Naive thymus-derived CD4-positive, alpha-beta T cell (primary cell): ENCODE measurements at regions not wholly inside any gene's neighbourhood (a gene's known extent, or its start where the extent isn't known, plus 50 kb on each side); places are given as distances from the start of the nearest gene placed in this dataset.
"Not testable (repeated sequence)": the region's sequence is repeated elsewhere in the genome, so short reads cannot be mapped to it uniquely, and the experiment has no call there.

Experiments
- ATAC-seq: fragments of 150-1000 bp; cut with Tn5 transposase; 2 replicates; pipeline ENCODE4 v1.10.0; 2021; ENCODE audit warnings: mild to moderate bottlenecking, moderate library complexity
- CTCF ChIA-PET: fragments of 350-600 bp; sonication (Branson Sonifier 250); formaldehyde crosslinking; loops from one replicate; lab custom pipeline; 2021; ENCODE audit warnings: antibody characterized with exemption; lab: Charles Lee
- POLR2A ChIA-PET: fragments of 350-600 bp; sonication (Branson Sonifier 250); formaldehyde crosslinking; loops from one replicate; lab custom pipeline; 2021; ENCODE audit warnings: antibody characterized with exemption, inconsistent platforms; lab: Charles Lee
- DNase-seq, 9 donors: peaks; one replicate each; pipeline versions ENCODE4 v3.0.0 to v3.0.0-alpha.2; 2020 to 2022; ENCODE audit warnings: mixed read lengths in 1 of 9
- H3K27ac ChIP-seq: one replicate; pipeline ENCODE4 v1.7.0; 2013; ENCODE audit warnings: mild to moderate bottlenecking, low read depth, low read length, moderate library complexity
- H3K27me3 ChIP-seq, 2 donors: one replicate each; pipeline ENCODE4 v1.7.0; 2013; ENCODE audit warnings: low read length in 2 of 2, mild to moderate bottlenecking in 2 of 2, moderate library complexity in 2 of 2; ENCODE audit not compliant: control insufficient read depth in 2 of 2, insufficient read depth in 2 of 2
- H3K36me3 ChIP-seq, 3 experiments: 1 replicate in 2 of 3; 2 replicates in 1 of 3; pipeline ENCODE4 v1.7.0; 2013; ENCODE audit warnings: low read length in 3 of 3, mild to moderate bottlenecking in 3 of 3, moderate library complexity in 1 of 3; ENCODE audit not compliant: insufficient read depth in 3 of 3, control insufficient read depth in 2 of 3
- H3K4me1 ChIP-seq, 2 donors: one replicate each; pipeline ENCODE4 v1.7.0; 2013; ENCODE audit warnings: low read length in 2 of 2, mild to moderate bottlenecking in 2 of 2, moderate library complexity in 1 of 2; ENCODE audit not compliant: control insufficient read depth in 2 of 2, insufficient read depth in 2 of 2
- H3K4me3 ChIP-seq: 2 replicates; pipeline ENCODE4 v1.7.0; 2013; ENCODE audit warnings: mild to moderate bottlenecking, low read length
- H3K9me3 ChIP-seq, 3 experiments: 1 replicate in 2 of 3; 2 replicates in 1 of 3; pipeline ENCODE4 v1.7.0; 2013; ENCODE audit warnings: low read length in 3 of 3; ENCODE audit not compliant: control insufficient read depth in 2 of 3
- H3K27ac Mint-ChIP-seq, 9 donors: one replicate each; pipeline ENCODE4 v1.8.0; 2020 to 2022; ENCODE audit warnings: mixed read lengths in 9 of 9, mild to moderate bottlenecking in 8 of 9, moderate library complexity in 5 of 9, inconsistent platforms in 2 of 9
- H3K27me3 Mint-ChIP-seq, 5 donors: one replicate each; pipeline ENCODE4 v1.8.0; 2021 to 2022; ENCODE audit warnings: mixed read lengths in 5 of 5, mild to moderate bottlenecking in 1 of 5
- H3K36me3 Mint-ChIP-seq, 5 donors: one replicate each; pipeline ENCODE4 v1.8.0; 2020 to 2022; ENCODE audit warnings: mixed read lengths in 5 of 5, mild to moderate bottlenecking in 3 of 5, inconsistent platforms in 1 of 5
- H3K4me1 Mint-ChIP-seq, 7 donors: one replicate each; pipeline ENCODE4 v1.8.0; 2020 to 2022; ENCODE audit warnings: mixed read lengths in 7 of 7, mild to moderate bottlenecking in 3 of 7, inconsistent platforms in 1 of 7
- H3K4me3 Mint-ChIP-seq, 10 donors: one replicate each; pipeline ENCODE4 v1.8.0; 2020 to 2022; ENCODE audit warnings: mild to moderate bottlenecking in 10 of 10, mixed read lengths in 10 of 10, moderate library complexity in 6 of 10, inconsistent platforms in 2 of 10
- H3K9me3 Mint-ChIP-seq, 11 donors: one replicate each; pipeline ENCODE4 v1.8.0; 2020 to 2022; ENCODE audit warnings: mixed read lengths in 11 of 11, mild to moderate bottlenecking in 4 of 11, inconsistent platforms in 1 of 11, moderate library complexity in 1 of 11
- intact Hi-C, 2 donors: fragments of 100-400 bp; cut with micrococcal nuclease; formaldehyde crosslinking; loops; one replicate each; pipeline ENCODE4 v1.15.1; 2023

DNA sequence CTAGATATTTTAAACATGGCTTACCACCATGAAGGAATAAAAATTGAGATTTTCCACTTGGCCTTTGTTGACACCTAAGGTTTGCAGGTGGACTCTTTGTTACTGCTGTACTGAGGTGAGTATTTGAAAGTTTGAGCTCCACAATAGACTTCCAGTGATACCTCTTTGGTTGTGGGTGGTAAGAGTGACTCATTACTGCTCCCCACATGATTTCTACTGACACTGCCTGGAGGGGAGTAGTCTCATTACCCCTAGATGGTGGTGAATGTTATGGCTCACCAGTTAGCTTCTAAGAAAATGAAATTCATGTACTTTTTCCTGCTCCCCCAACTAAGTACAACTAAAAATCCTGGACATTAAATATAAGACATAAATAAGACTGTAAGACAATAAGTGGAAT is 1183.1 kb upstream of the TMEFF2 start:
- POLR2A ChIA-PET, result no interaction called here
- H3K4me1 Mint-ChIP-seq, result no peaks in the 10 kb centered on the region
- H3K36me3 Mint-ChIP-seq, result no peaks in the 10 kb centered on the region
- Histone ChIP-seq H3K27me3 (no peaks in the 10 kb centered on the region), H3K4me3 (no peak overlapping the region), H3K27ac (no peak overlapping the region), H3K9me3 (no peaks in the 10 kb centered on the region), H3K36me3 (no peaks in the 10 kb centered on the region), H3K4me1 (no peaks in the 10 kb centered on the region)
- no peak overlapping the region for H3K4me3 Mint-ChIP-seq
- intact Hi-C loops, result no loop called here
- CTCF ChIA-PET, result no interaction called here
- no peaks in the 10 kb centered on the region for H3K27me3 Mint-ChIP-seq
- no peak for ATAC-seq
- no peak overlapping the region for H3K27ac Mint-ChIP-seq
- H3K9me3 Mint-ChIP-seq, result no peaks in the 10 kb centered on the region
- DNase-seq, result no peak

- no peaks in the 10 kb centered on the region for H3K9me3 Mint-ChIP-seq
- intact Hi-C loops, result no loop called here
- POLR2A ChIA-PET, result no interaction called here
- H3K27me3 Mint-ChIP-seq, result no peaks in the 10 kb centered on the region
- Histone ChIP-seq H3K4me3 (no peak overlapping the region), H3K36me3 (no peaks in the 10 kb centered on the region), H3K9me3 (no peaks in the 10 kb centered on the region), H3K27ac (no peak overlapping the region), H3K4me1 (no peaks in the 10 kb centered on the region), H3K27me3 (no peaks in the 10 kb centered on the region)
- H3K36me3 Mint-ChIP-seq, result no peaks in the 10 kb centered on the region
- H3K4me1 Mint-ChIP-seq, result no peaks in the 10 kb centered on the region
- no peak overlapping the region for H3K4me3 Mint-ChIP-seq
- ATAC-seq (no peak), DNase-seq (no peak)
- CTCF ChIA-PET, result no interaction called here
- no peak overlapping the region for H3K27ac Mint-ChIP-seq
Observed at GRCh38 chr2:193373120-193373519, 1178.4 kb upstream of the TMEFF2 start.

GRCh38 chr2:193371200-193371599 is 1176.5 kb upstream of the TMEFF2 start:
- intact Hi-C loops, result no loop called here
- Histone ChIP-seq H3K4me1 (no peaks in the 10 kb centered on the region), H3K36me3 (no peaks in the 10 kb centered on the region), H3K4me3 (no peak overlapping the region), H3K9me3 (no peaks in the 10 kb centered on the region), H3K27me3 (no peaks in the 10 kb centered on the region), H3K27ac (no peak overlapping the region)
- ChIA-PET CTCF (no interaction called here), POLR2A (no interaction called here)
- Mint-ChIP-seq H3K36me3 (no peaks in the 10 kb centered on the region), H3K4me3 (no peak overlapping the region), H3K4me1 (no peaks in the 10 kb centered on the region), H3K9me3 (no peaks in the 10 kb centered on the region), H3K27me3 (no peaks in the 10 kb centered on the region), H3K27ac (no peak overlapping the region)
- ATAC-seq (no peak), DNase-seq (no peak)

GRCh38 chr2:193368615-193369014 is 1173.9 kb upstream of the TMEFF2 start:
- no peaks in the 10 kb centered on the region for H3K27me3 ChIP-seq
- no peaks in the 10 kb centered on the region for H3K36me3 ChIP-seq
- no peak for DNase-seq
- H3K4me1 ChIP-seq, result no peaks in the 10 kb centered on the region
- intact Hi-C loops, result no loop called here
- no peak overlapping the region for H3K27ac ChIP-seq
- POLR2A ChIA-PET, result no interaction called here
- ATAC-seq, result no peak
- no peaks in the 10 kb centered on the region for H3K9me3 ChIP-seq
- no peaks in the 10 kb centered on the region for H3K27me3 Mint-ChIP-seq
- H3K4me1 Mint-ChIP-seq, result no peaks in the 10 kb centered on the region
- H3K4me3 Mint-ChIP-seq, result no peak overlapping the region
- no peaks in the 10 kb centered on the region for H3K36me3 Mint-ChIP-seq
- CTCF ChIA-PET, result no interaction called here
- no peaks in the 10 kb centered on the region for H3K9me3 Mint-ChIP-seq
- H3K4me3 ChIP-seq, result no peak overlapping the region
- H3K27ac Mint-ChIP-seq, result no peak overlapping the region

GRCh38 chr2:193357508-193357907 is 1162.8 kb upstream of the TMEFF2 start:
- Mint-ChIP-seq H3K27me3 (peaks cover 0 to 9% (median 0%) of the 10 kb centered on the region in 5 donors), H3K4me1 (no peaks in the 10 kb centered on the region), H3K4me3 (no peak overlapping the region), H3K9me3 (no peaks in the 10 kb centered on the region), H3K27ac (no peak overlapping the region), H3K36me3 (no peaks in the 10 kb centered on the region)
- CTCF ChIA-PET, result no interaction called here
- intact Hi-C loops, result no loop called here
- POLR2A ChIA-PET, result no interaction called here
- DNase-seq (no peak), ATAC-seq (no peak)
- no peak overlapping the region for H3K4me3 ChIP-seq
- no peaks in the 10 kb centered on the region for H3K27me3 ChIP-seq
- no peaks in the 10 kb centered on the region for H3K9me3 ChIP-seq
- no peaks in the 10 kb centered on the region for H3K4me1 ChIP-seq
- H3K27ac ChIP-seq, result no peak overlapping the region
- no peaks in the 10 kb centered on the region for H3K36me3 ChIP-seq

GRCh38 chr2:193352665-193353242 is 1158.0 kb upstream of the TMEFF2 start:
- H3K36me3 ChIP-seq, H3K4me3 Mint-ChIP-seq, ATAC-seq, intact Hi-C loops, H3K4me1 Mint-ChIP-seq, H3K4me3 ChIP-seq, H3K27me3 ChIP-seq, POLR2A ChIA-PET, H3K27me3 Mint-ChIP-seq, H3K36me3 Mint-ChIP-seq, H3K4me1 ChIP-seq, H3K27ac Mint-ChIP-seq, CTCF ChIA-PET, H3K27ac ChIP-seq, H3K9me3 Mint-ChIP-seq, H3K9me3 ChIP-seq, DNase-seq: not testable (repeated sequence)

- ChIA-PET POLR2A (interaction anchor here (0.8 kb wide), 1 partner anchor 21 kb away, joined by 3 read pairs; no protein-coding TSS in a partner anchor), CTCF (no interaction called here)
- ATAC-seq, result no peak
Observed at GRCh38 chr2:193350509-193350908, 1155.8 kb upstream of the TMEFF2 start.

More at GRCh38 chr2:193350509-193350908, 1155.8 kb upstream of the TMEFF2 start:
- no peaks in the 10 kb centered on the region for H3K27me3 ChIP-seq
- H3K36me3 Mint-ChIP-seq, result no peaks in the 10 kb centered on the region
- no peak overlapping the region for H3K27ac Mint-ChIP-seq
- no peak overlapping the region for H3K27ac ChIP-seq
- no peaks in the 10 kb centered on the region for H3K36me3 ChIP-seq
- H3K4me1 ChIP-seq, result peaks cover 0 to 4% of the 10 kb centered on the region in 2 donors
- no peak overlapping the region for H3K4me3 Mint-ChIP-seq
- no peak overlapping the region for H3K4me3 ChIP-seq
- no peaks in the 10 kb centered on the region for H3K27me3 Mint-ChIP-seq
- H3K9me3 ChIP-seq, result no peaks in the 10 kb centered on the region
- peaks cover 0 to 10% (median 8%) of the 10 kb centered on the region in 7 donors for H3K4me1 Mint-ChIP-seq
- intact Hi-C loops, result no loop called here
- no peaks in the 10 kb centered on the region for H3K9me3 Mint-ChIP-seq
- no peak for DNase-seq
